GM12878 (cell line): ENCODE measurements at regions not wholly inside any gene's neighbourhood (a gene's known extent, or its start where the extent isn't known, plus 50 kb on each side); places are given as distances from the start of the nearest gene placed in this dataset.

ENCODE experiments used
- ATAC-seq: fragments of 200-7000 bp; cut with Tn5 transposase; 3 replicates; pipeline ENCODE4 v1.9.1; 2020; ENCODE audit warnings: mild to moderate bottlenecking, moderate library complexity
- BruUV-seq: library from RNA; stranded (reverse); fragments of 400-500 nt; replicated peaks from 2 replicates; lab custom pipeline; 2021; lab: Mats Ljungman, UMichigan
- CTCF ChIA-PET: fragments of 300-600 bp; sonication (Branson Sonifier 250); formaldehyde crosslinking; extraction: SDS; loops from one replicate; lab custom pipeline; 2021; ENCODE audit warnings: inconsistent platforms; lab: Yijun Ruan, JAX
- POLR2A ChIA-PET: fragments of 350-600 bp; formaldehyde crosslinking; extraction: SDS; loops from one replicate; lab custom pipeline; 2021; ENCODE audit warnings: inconsistent platforms; lab: Charles Lee
- RAD21 ChIA-PET: fragments of 300-600 bp; sonication (Branson Sonifier 250); formaldehyde crosslinking; loops from one replicate; lab custom pipeline; 2023; ENCODE audit warnings: antibody characterized with exemption; ENCODE audit not compliant: unreplicated experiment; lab: Charles Lee
- SMC1A ChIA-PET: fragments of 300-600 bp; sonication (Branson Sonifier 250); formaldehyde crosslinking; loops from one replicate; lab custom pipeline; 2023; ENCODE audit not compliant: unreplicated experiment, uncharacterized antibody; lab: Charles Lee
- DNase-seq: peaks from one replicate; pipeline ENCODE4 v3.0.0-alpha.2; 2011; ENCODE audit warnings: low read depth, low spot score
- FAIRE-seq: peaks from 3 replicates; lab custom pipeline; 2011; peaks lifted over from hg19 to GRCh38; lab: Jason Lieb, UNC
- H2AFZ ChIP-seq: 2 replicates; pipeline ENCODE4 v1.6.0; 2011; ENCODE audit warnings: low read depth, low read length, control low read depth; ENCODE audit not compliant: control insufficient read depth
- H3K27ac ChIP-seq: 2 replicates; pipeline ENCODE4 v1.5.1; 2011; ENCODE audit warnings: control low read depth; ENCODE audit not compliant: control insufficient read depth, insufficient read depth
- H3K27me3 ChIP-seq, 2 experiments: replicated peaks in 1 of 2; 2 replicates each; pipeline versions ENCODE4 v1.6.0 to v1.6.1; 2011; ENCODE audit warnings: low read length in 1 of 2; ENCODE audit not compliant: control insufficient read depth in 2 of 2, insufficient read depth in 2 of 2
- H3K36me3 ChIP-seq, 2 experiments: 2 replicates each; pipeline ENCODE4 v1.5.1; 2011; ENCODE audit warnings: low read length in 1 of 2; ENCODE audit not compliant: control insufficient read depth in 2 of 2, insufficient read depth in 2 of 2
- H3K4me1 ChIP-seq: 2 replicates; pipeline ENCODE4 v1.6.1; 2011; ENCODE audit warnings: mild to moderate bottlenecking, low read length, moderate library complexity, mixed read lengths; ENCODE audit not compliant: control insufficient read depth, insufficient read depth
- H3K4me2 ChIP-seq: 2 replicates; pipeline ENCODE4 v1.6.0; 2011; ENCODE audit warnings: control low read depth; ENCODE audit not compliant: control insufficient read depth, insufficient read depth
- H3K4me3 ChIP-seq: fragments of 200-600 bp; sonication (generic); 2 replicates; pipeline ENCODE4 v1.5.1; 2016
- H3K79me2 ChIP-seq: 2 replicates; pipeline ENCODE4 v1.6.0; 2011; ENCODE audit warnings: low read length; ENCODE audit not compliant: control insufficient read depth, insufficient read depth
- H3K9ac ChIP-seq: 2 replicates; pipeline ENCODE4 v1.8.0; 2011; ENCODE audit warnings: low read length, control low read depth, mixed read lengths; ENCODE audit not compliant: control insufficient read depth, insufficient read depth
- H3K9me3 ChIP-seq: replicated peaks from 3 replicates; pipeline ENCODE4 v1.5.1; 2011; ENCODE audit warnings: mild to moderate bottlenecking, low read length; ENCODE audit not compliant: control insufficient read depth, insufficient read depth
- H4K20me1 ChIP-seq: 2 replicates; pipeline ENCODE4 v1.6.0; 2011; ENCODE audit not compliant: control insufficient read depth, insufficient read depth
- BRCA1 ChIP-seq: IDR thresholded peaks from 2 replicates; pipeline ENCODE4 v1.6.1; 2011; ENCODE audit warnings: low read depth, low read length, improper control_type of control experiment
- CHD1 ChIP-seq: IDR thresholded peaks from 2 replicates; pipeline ENCODE4 v1.6.1; 2012; ENCODE audit warnings: low read depth, low read length, improper control_type of control experiment
- HDAC2 ChIP-seq: fragments of 200-600 bp; sonication (generic); IDR thresholded peaks from 2 replicates; pipeline ENCODE4 v1.6.1; 2017
- HDGF ChIP-seq: fragments of 450-650 bp; IDR thresholded peaks from 2 replicates; pipeline ENCODE4 v1.6.1; 2016; ENCODE audit warnings: antibody characterized with exemption
- IRF4 ChIP-seq: IDR thresholded peaks from 2 replicates; pipeline ENCODE4 v1.6.1; 2011; ENCODE audit warnings: low read depth, low read length
- MTA2 ChIP-seq: fragments of 450-650 bp; IDR thresholded peaks from 2 replicates; pipeline ENCODE4 v1.6.1; 2016; ENCODE audit warnings: low read depth, mild to moderate bottlenecking, moderate library complexity
- NFXL1 ChIP-seq: fragments of 450-650 bp; IDR thresholded peaks from 2 replicates; pipeline ENCODE4 v1.6.1; 2017; ENCODE audit warnings: antibody characterized with exemption, mild to moderate bottlenecking, borderline replicate concordance
- NFYA ChIP-seq: IDR thresholded peaks from 2 replicates; pipeline ENCODE4 v1.6.1; 2011; ENCODE audit warnings: low read depth, mild to moderate bottlenecking, low read length, improper control_type of control experiment, borderline replicate concordance
- NR2C1 ChIP-seq: fragments of 450-650 bp; IDR thresholded peaks from 2 replicates; pipeline ENCODE4 v1.6.1; 2017; ENCODE audit warnings: antibody characterized with exemption, mild to moderate bottlenecking, moderate library complexity
- RAD51 ChIP-seq: fragments of 450-650 bp; IDR thresholded peaks from 2 replicates; pipeline ENCODE4 v1.6.1; 2016; ENCODE audit warnings: moderate library complexity, mild to moderate bottlenecking, inconsistent platforms
- RUNX3 ChIP-seq: IDR thresholded peaks from 2 replicates; pipeline ENCODE4 v1.6.1; 2012; ENCODE audit warnings: low read length, inconsistent platforms
- SMAD5 ChIP-seq: IDR thresholded peaks from 2 replicates; pipeline ENCODE4 v1.6.1; 2016; ENCODE audit warnings: antibody characterized with exemption, low read depth
- SUZ12 ChIP-seq: fragments of 200-600 bp; sonication (generic); IDR thresholded peaks from one replicate; pipeline ENCODE4 v1.6.1; 2018; ENCODE audit warnings: antibody characterized with exemption, mild to moderate bottlenecking; ENCODE audit not compliant: unreplicated experiment
- TBL1XR1 ChIP-seq: IDR thresholded peaks from 2 replicates; pipeline ENCODE4 v1.6.1; 2012; ENCODE audit warnings: low read depth, low read length, improper control_type of control experiment
- in situ Hi-C: fragments of 300-500 bp; cut with MboI; formaldehyde crosslinking; loops from 9 replicates; pipeline ENCODE4 v1.14.3; 2018; ENCODE audit warnings: mixed read lengths
- intact Hi-C: fragments of 100-400 bp; cut with micrococcal nuclease; formaldehyde crosslinking; loops from one replicate; pipeline ENCODE4 v1.14.2; 2022; ENCODE audit not compliant: unreplicated experiment
- TF ChIP-seq, protein P1 (sequence below): fragments of 450-650 bp; IDR thresholded peaks from 2 replicates; pipeline ENCODE4 v1.6.1; 2017; ENCODE audit warnings: mild to moderate bottlenecking, moderate library complexity
- TF ChIP-seq, protein P2 (sequence below): fragments of 450-650 bp; IDR thresholded peaks from 2 replicates; pipeline ENCODE4 v1.6.1; 2017; ENCODE audit warnings: antibody characterized with exemption, mild to moderate bottlenecking, moderate library complexity
- TF ChIP-seq, protein P3 (sequence below): fragments of 450-650 bp; IDR thresholded peaks from 2 replicates; pipeline ENCODE4 v1.6.1; 2017; ENCODE audit warnings: mild to moderate bottlenecking, low read depth, inconsistent platforms; ENCODE audit not compliant: poor library complexity, severe bottlenecking

DNA sequence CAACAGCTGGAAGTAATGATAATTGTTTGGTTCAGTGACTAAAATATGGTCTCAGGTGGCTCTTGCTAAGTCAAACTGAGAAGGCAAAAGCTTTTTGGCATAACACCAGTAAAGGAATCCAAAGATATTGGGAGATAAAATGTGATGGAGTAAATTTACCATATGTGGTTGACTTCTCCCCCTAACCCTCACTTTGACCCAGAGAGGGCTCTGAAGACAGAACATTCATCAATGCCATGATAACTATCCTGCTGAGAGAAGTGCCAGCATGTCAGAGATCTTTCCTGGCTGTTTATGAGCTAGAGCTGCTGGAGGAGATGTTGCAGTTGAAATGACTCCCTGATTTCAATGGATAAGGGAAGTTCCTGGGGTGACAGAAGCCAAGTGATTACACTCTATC, 213.4 kb downstream of the SPCS3 start:
- ChIA-PET CTCF (no interaction called here), POLR2A (no interaction called here), SMC1A (no interaction called here), RAD21 (no interaction called here)
- ATAC-seq (no peak), FAIRE-seq (no peak), DNase-seq (no peak)
- Histone ChIP-seq H3K27ac (no peak overlapping the region), H3K4me2 (no peak overlapping the region), H3K4me3 (no peak overlapping the region), H3K9ac (no peak overlapping the region), H3K79me2 (no peaks in the 10 kb centered on the region), H3K9me3 (no peaks in the 10 kb centered on the region), H2AFZ (no peak overlapping the region), H3K27me3 (no peaks in the 10 kb centered on the region), H4K20me1 (no peaks in the 10 kb centered on the region), H3K36me3 (no peaks in the 10 kb centered on the region), H3K4me1 (no peaks in the 10 kb centered on the region)
- intact Hi-C loops, result no loop called here
- in situ Hi-C loops, result no loop called here
- no TSS peak for BruUV-seq
- TF ChIP-seq NFXL1 (no peak), BRCA1 (no peak), TBL1XR1 (no peak), MTA2 (no peak), IRF4 (no peak), CHD1 (no peak), RUNX3 (no peak), NFYA (no peak), HDGF (no peak), SMAD5 (no peak), SUZ12 (no peak), NR2C1 (no peak), HDAC2 (no peak), RAD51 (no peak)
- TF ChIP-seq, protein P1, sequence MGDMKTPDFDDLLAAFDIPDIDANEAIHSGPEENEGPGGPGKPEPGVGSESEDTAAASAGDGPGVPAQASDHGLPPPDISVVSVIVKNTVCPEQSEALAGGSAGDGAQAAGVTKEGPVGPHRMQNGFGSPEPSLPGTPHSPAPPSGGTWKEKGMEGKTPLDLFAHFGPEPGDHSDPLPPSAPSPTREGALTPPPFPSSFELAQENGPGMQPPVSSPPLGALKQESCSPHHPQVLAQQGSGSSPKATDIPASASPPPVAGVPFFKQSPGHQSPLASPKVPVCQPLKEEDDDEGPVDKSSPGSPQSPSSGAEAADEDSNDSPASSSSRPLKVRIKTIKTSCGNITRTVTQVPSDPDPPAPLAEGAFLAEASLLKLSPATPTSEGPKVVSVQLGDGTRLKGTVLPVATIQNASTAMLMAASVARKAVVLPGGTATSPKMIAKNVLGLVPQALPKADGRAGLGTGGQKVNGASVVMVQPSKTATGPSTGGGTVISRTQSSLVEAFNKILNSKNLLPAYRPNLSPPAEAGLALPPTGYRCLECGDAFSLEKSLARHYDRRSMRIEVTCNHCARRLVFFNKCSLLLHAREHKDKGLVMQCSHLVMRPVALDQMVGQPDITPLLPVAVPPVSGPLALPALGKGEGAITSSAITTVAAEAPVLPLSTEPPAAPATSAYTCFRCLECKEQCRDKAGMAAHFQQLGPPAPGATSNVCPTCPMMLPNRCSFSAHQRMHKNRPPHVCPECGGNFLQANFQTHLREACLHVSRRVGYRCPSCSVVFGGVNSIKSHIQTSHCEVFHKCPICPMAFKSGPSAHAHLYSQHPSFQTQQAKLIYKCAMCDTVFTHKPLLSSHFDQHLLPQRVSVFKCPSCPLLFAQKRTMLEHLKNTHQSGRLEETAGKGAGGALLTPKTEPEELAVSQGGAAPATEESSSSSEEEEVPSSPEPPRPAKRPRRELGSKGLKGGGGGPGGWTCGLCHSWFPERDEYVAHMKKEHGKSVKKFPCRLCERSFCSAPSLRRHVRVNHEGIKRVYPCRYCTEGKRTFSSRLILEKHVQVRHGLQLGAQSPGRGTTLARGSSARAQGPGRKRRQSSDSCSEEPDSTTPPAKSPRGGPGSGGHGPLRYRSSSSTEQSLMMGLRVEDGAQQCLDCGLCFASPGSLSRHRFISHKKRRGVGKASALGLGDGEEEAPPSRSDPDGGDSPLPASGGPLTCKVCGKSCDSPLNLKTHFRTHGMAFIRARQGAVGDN, result no peak
- TF ChIP-seq, protein P2, sequence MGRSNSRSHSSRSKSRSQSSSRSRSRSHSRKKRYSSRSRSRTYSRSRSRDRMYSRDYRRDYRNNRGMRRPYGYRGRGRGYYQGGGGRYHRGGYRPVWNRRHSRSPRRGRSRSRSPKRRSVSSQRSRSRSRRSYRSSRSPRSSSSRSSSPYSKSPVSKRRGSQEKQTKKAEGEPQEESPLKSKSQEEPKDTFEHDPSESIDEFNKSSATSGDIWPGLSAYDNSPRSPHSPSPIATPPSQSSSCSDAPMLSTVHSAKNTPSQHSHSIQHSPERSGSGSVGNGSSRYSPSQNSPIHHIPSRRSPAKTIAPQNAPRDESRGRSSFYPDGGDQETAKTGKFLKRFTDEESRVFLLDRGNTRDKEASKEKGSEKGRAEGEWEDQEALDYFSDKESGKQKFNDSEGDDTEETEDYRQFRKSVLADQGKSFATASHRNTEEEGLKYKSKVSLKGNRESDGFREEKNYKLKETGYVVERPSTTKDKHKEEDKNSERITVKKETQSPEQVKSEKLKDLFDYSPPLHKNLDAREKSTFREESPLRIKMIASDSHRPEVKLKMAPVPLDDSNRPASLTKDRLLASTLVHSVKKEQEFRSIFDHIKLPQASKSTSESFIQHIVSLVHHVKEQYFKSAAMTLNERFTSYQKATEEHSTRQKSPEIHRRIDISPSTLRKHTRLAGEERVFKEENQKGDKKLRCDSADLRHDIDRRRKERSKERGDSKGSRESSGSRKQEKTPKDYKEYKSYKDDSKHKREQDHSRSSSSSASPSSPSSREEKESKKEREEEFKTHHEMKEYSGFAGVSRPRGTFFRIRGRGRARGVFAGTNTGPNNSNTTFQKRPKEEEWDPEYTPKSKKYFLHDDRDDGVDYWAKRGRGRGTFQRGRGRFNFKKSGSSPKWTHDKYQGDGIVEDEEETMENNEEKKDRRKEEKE, result no peak
- TF ChIP-seq, protein P3, sequence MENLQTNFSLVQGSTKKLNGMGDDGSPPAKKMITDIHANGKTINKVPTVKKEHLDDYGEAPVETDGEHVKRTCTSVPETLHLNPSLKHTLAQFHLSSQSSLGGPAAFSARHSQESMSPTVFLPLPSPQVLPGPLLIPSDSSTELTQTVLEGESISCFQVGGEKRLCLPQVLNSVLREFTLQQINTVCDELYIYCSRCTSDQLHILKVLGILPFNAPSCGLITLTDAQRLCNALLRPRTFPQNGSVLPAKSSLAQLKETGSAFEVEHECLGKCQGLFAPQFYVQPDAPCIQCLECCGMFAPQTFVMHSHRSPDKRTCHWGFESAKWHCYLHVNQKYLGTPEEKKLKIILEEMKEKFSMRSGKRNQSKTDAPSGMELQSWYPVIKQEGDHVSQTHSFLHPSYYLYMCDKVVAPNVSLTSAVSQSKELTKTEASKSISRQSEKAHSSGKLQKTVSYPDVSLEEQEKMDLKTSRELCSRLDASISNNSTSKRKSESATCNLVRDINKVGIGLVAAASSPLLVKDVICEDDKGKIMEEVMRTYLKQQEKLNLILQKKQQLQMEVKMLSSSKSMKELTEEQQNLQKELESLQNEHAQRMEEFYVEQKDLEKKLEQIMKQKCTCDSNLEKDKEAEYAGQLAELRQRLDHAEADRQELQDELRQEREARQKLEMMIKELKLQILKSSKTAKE, result no peak
